Endothelial cell of hepatic sinusoid (primary cell): ENCODE measurements at regions not wholly inside any gene's neighbourhood (a gene's known extent, or its start where the extent isn't known, plus 50 kb on each side); places are given as distances from the start of the nearest gene placed in this dataset.

ENCODE experiments used
- in situ Hi-C: cut with HindIII; loops from 2 replicates; pipeline ENCODE4 v1.10.0; 2017; ENCODE audit warnings: low sequenced_read_pairs

DNA sequence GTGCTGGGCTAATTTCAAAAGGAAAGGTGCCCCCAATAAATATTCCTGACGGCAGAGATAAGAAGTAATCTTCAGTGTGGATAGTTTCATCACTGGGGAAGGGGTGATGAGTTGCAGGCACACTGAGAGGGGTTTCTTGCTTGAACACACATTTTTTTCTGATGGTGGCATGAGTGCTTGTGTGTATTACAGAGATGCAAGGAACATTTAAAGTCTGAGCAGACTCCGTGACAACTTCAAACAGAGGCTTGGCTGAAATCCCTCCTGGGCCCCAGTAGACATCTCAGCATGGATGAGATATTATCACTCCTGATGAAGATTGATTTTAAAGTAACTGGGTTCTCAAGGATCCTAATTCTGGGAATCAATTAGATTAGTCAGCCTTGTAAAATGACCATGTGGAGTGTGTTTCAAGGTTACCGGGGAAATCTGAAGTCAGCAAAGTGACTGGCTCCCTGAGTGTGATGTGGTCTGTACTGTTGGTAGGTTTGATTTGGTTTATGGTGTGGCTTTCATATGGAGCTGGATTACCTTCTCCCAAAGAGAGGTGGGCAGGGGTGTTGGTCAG, 435.8 kb upstream of the EEF2KMT start:
- in situ Hi-C loops, result loop anchor here (5.0 to 25.0 kb wide), 3 partner anchors 34 to 96 kb away; no protein-coding TSS in a partner anchor

- in situ Hi-C loops, result loop anchor here (25.0 kb wide), 1 partner anchor 91 kb away; no protein-coding TSS in a partner anchor
These were observed 430.2 kb upstream of the EEF2KMT start for GRCh38 chr16:5527817-5528216.

DNA sequence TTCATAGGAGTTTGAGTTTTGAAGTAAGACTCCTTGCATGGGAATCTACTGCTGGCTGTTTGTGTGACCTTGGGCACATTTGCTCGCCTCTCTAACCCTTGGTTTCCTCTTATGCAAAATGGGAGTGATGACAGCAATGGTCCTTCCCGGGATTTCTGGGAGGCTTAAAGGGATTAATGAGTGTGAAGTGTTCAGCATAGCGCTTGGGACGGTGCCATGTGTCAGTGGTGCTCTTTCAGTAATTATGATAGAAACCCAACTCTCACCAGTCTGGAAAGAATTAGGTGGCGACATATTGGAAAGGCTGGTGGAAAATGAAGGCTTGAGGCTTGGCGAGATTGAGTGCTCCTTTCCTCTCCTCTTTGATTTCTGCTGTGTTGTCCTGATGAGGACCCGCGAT, 429.2 kb upstream of the EEF2KMT start:
- in situ Hi-C loops, result loop anchor here (25.0 kb wide), 1 partner anchor 90 kb away; no protein-coding TSS in a partner anchor

- in situ Hi-C loops, result no loop called here
These were observed 426.2 kb upstream of the EEF2KMT start for GRCh38 chr16:5523829-5524228.

DNA sequence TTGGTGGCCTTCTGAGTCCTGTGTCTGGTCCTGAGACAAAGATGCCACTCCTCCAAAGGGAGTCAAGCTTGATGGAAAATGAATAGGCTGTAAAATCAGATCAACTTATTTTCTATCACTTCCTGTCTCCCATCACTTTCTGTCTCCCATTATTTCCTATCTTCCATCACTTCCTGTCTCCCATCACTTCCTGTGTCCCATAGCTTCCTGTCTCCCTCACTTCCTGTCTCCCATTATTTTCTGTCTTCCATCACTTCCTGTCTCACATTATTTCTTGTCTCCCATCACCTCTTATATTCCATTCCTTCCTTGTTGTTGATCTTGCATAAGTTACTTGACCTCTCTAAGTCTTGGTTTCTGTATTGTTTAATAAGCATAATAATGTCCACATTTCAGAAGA, 418.5 kb upstream of the EEF2KMT start:
- in situ Hi-C loops, result no loop called here

- in situ Hi-C loops, result no loop called here
These were observed 414.4 kb upstream of the EEF2KMT start for GRCh38 chr16:5512014-5512413.

GRCh38 chr16:5510819-5511370, 413.3 kb upstream of the EEF2KMT start:
- in situ Hi-C loops, result no loop called here

- in situ Hi-C loops, result no loop called here
These were observed 412.2 kb upstream of the EEF2KMT start for GRCh38 chr16:5509794-5510193.

DNA sequence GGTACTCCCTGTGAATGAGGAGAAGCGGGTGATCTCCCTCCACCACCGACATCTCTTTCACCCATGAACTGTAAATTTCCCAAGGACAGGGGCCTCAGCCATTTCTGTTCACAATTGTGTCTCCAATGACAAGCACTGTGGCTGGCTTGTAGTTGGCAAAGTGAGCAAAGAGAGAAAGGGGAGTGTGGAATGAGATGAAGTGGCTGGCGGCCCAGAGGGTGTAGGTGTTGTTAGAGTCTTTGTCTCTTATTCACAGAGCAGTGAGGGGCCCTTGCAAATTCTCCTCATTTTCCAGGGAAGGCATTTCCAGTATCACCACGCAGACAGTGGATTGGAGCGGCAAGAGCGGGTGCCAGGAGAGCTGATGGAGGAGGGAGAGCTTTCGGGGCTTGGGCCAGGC, 411.7 kb upstream of the EEF2KMT start:
- in situ Hi-C loops, result no loop called here

DNA sequence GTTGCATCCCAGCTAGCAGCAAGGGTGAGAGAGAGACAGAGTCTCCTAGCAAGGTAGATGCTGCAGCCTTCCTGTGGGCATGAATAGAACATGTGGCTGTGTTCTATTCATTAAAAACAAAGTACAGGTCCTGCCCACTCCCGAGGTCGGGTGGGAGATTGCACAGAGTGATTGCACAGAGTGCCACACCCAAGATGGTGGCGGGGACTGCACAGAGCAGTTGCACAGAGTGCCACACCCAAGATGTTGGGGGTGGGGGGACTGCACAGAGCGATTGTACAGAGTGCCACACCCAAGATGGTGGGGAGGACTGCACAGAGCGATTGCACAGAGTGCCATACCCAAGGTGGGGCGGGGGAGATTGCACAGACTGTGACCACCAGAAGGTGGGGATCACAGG, 410.8 kb upstream of the EEF2KMT start:
- in situ Hi-C loops, result no loop called here

GRCh38 chr16:5506021-5506420, 408.4 kb upstream of the EEF2KMT start:
- in situ Hi-C loops, result no loop called here

DNA sequence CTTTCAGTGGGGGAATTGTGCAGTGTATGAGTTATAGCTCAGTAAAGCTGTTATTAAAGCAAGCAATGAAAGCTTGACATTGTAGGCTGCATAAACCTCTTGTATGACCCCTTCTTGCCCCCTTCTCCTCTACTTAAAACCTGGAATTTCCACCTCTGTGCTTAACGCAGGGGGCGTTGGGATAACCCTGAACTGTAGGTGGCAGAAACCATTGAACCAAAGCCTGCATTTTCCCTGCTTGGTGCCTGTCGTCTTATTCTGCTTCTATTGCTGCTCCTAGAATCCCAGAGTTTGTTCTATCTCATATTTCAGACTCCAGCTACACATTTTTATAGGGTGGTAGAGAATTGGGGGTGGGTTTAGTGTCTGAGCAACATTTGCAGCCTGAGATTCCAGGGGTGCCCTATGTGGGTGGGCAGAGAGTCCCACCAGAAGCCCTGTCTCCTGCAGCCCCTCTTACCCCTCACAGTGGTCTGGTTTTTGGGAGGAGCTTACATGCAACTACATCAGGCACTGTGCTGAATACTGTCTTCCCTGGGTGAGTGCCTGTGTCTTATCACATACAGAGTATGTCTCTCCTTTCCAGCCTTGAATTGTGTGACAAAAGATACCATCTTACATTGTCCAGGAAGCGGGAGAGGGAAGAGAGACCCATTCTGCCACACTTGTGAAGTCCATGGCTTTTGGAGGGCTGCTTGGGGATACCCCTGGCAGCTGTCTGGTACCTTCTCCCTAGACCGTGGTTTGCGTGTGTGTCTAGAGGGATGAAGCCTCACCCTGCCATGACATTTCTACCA, 407.7 kb upstream of the EEF2KMT start:
- in situ Hi-C loops, result no loop called here

GRCh38 chr16:5504064-5504781, 406.6 kb upstream of the EEF2KMT start:
- in situ Hi-C loops, result no loop called here

GRCh38 chr16:5502944-5503343, 405.3 kb upstream of the EEF2KMT start:
- in situ Hi-C loops, result no loop called here

- in situ Hi-C loops, result no loop called here
These were observed 404.9 kb upstream of the EEF2KMT start for GRCh38 chr16:5502467-5502869.

GRCh38 chr16:5500526-5500925, 402.9 kb upstream of the EEF2KMT start:
- in situ Hi-C loops, result no loop called here

DNA sequence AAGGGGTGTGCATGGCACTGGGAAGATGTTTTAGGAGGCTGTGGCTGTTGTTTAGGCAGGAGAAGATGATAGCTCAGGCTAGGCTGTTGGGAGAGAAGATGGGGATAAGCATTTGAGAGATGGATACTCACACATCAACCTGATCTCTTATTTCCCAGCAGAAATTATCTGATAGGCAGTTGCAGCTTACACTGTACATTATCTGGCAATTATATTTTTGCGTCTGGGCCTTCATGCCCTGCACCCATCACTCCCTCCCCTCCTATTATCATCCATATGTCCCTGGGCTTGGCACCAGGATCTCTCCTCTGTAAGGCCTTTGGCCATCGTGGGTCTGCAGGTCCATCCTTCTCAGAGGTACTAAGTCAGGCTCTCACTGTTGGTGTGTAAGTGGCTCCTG, 401.0 kb upstream of the EEF2KMT start:
- in situ Hi-C loops, result no loop called here

DNA sequence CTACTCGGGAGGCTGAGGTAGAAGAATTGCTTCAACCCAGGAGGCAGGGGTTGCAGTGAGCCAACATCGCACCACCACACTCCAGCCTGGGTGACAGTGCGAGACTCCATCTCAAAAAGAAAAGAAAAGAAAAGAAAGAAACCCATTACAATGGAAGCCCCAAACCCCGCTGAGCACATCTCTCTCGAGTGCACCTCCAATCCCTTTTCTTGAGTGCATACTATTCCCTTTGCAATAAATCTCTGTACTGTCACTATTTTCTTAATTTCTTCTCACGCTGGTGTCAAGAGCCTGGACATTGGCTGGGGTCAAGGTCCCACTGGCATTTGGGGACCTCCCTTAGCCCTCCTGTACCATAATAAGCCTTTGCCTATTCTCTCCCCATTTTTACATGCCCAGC, 398.4 kb upstream of the EEF2KMT start:
- in situ Hi-C loops, result no loop called here

GRCh38 chr16:5490499-5490898, 392.9 kb upstream of the EEF2KMT start:
- in situ Hi-C loops, result no loop called here

DNA sequence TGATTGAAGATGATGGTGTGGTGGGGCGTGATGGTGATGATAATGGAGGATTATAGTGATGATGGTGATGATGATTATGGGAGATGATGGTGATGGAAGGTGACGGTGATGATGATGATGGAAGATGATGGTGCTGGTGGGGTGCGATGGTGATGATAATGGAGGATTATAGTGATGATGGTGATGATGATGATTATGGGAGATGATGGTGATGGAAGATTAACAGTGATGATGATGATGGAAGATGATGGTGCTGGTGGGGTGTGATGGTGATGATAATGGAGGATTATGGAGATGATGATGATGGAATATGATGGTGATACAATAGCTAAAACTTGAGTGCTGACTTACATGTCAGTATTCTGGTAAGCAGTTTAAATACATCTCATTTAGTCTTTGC, 391.0 kb upstream of the EEF2KMT start:
- in situ Hi-C loops, result no loop called here

GRCh38 chr16:5487728-5488127, 390.1 kb upstream of the EEF2KMT start:
- in situ Hi-C loops, result no loop called here
